ENCODE measurements at regions not wholly inside any gene's neighbourhood (a gene's known extent, or its start where the extent isn't known, plus 50 kb on each side); places are given as distances from the start of the nearest gene placed in this dataset.

DNA sequence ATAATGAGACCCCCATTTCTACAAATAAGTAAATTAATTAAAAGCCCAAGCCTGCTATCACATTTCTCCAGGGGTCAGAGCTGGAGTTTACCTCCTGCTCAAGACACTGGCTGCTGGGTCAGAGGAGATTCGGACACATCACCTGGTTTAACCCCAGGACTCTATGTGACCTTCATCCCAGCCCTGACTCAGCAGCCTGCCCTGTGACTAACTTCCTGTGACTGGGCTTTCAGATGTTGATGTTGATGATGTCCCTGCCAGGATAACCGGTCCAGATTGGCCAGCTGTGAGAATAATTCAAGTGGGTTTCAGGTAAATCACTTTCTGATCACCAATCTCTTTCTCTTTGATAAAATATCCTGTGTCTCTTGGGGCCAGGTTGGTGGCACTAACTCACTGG lies 102.4 kb upstream of the MAML3 start:
- TF ChIP-seq POLR2A (IDR thresholded peaks at IDR 0.05) (no peak), POLR2AphosphoS5 (IDR thresholded peaks at IDR 0.05; ENCODE audit: insufficient read depth in 1 of 2, low read depth in 1 of 2) (no peak)
- TF ChIP-seq, protein P1, sequence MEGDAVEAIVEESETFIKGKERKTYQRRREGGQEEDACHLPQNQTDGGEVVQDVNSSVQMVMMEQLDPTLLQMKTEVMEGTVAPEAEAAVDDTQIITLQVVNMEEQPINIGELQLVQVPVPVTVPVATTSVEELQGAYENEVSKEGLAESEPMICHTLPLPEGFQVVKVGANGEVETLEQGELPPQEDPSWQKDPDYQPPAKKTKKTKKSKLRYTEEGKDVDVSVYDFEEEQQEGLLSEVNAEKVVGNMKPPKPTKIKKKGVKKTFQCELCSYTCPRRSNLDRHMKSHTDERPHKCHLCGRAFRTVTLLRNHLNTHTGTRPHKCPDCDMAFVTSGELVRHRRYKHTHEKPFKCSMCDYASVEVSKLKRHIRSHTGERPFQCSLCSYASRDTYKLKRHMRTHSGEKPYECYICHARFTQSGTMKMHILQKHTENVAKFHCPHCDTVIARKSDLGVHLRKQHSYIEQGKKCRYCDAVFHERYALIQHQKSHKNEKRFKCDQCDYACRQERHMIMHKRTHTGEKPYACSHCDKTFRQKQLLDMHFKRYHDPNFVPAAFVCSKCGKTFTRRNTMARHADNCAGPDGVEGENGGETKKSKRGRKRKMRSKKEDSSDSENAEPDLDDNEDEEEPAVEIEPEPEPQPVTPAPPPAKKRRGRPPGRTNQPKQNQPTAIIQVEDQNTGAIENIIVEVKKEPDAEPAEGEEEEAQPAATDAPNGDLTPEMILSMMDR (IDR thresholded peaks at IDR 0.05) = no peak

Data from vagina (tissue), 2 donors.